IMR-90 (cell line): ENCODE measurements at regions not wholly inside any gene's neighbourhood (a gene's known extent, or its start where the extent isn't known, plus 50 kb on each side); places are given as distances from the start of the nearest gene placed in this dataset.

ENCODE experiments used
- ATAC-seq: fragments of 200-7000 bp; cut with Tn5 transposase; 2 replicates; pipeline ENCODE4 v1.9.1; 2020; ENCODE audit warnings: low read depth, mild to moderate bottlenecking, moderate library complexity
- BruUV-seq: library from RNA; stranded (reverse); fragments of 400-500 nt; replicated peaks from 2 replicates; lab custom pipeline; 2021; lab: Mats Ljungman, UMichigan
- CTCF ChIA-PET: fragments of 300-600 bp; formaldehyde crosslinking; extraction: SDS; loops from one replicate; lab custom pipeline; 2021; ENCODE audit warnings: antibody characterized with exemption; lab: Yijun Ruan, JAX
- POLR2A ChIA-PET: fragments of 300-600 bp; sonication (Branson Sonifier 250); formaldehyde crosslinking; loops from one replicate; lab custom pipeline; 2022; ENCODE audit warnings: antibody characterized with exemption; ENCODE audit not compliant: unreplicated experiment; lab: Charles Lee
- DNase-seq: peaks from one replicate; pipeline ENCODE4 v3.0.0; 2013
- H2AFZ ChIP-seq: replicated peaks from 2 replicates; pipeline ENCODE3; 2013; ENCODE audit warnings: low read length, mild to moderate bottlenecking; ENCODE audit not compliant: poor library complexity
- H2AK5ac ChIP-seq: 2 replicates; pipeline ENCODE4 v1.6.1; 2013; ENCODE audit warnings: low read depth, low read length, inconsistent platforms
- H2AK9ac ChIP-seq: replicated peaks from 2 replicates; pipeline ENCODE3; 2013; ENCODE audit warnings: mild to moderate bottlenecking, low read depth, low read length, moderate library complexity; ENCODE audit not compliant: poor library complexity
- H2BK120ac ChIP-seq: 2 replicates; pipeline ENCODE4 v1.6.1; 2013; ENCODE audit warnings: low read depth, low read length, inconsistent platforms
- H2BK15ac ChIP-seq: 3 replicates; pipeline ENCODE4 v1.6.1; 2013; ENCODE audit warnings: low read depth, low read length, inconsistent platforms
- H2BK20ac ChIP-seq: 2 replicates; pipeline ENCODE4 v1.6.1; 2013; ENCODE audit warnings: low read depth, mild to moderate bottlenecking, inconsistent platforms, low read length, moderate library complexity
- H2BK5ac ChIP-seq: 2 replicates; pipeline ENCODE4 v1.6.1; 2013; ENCODE audit warnings: mild to moderate bottlenecking, low read depth, low read length, inconsistent platforms; ENCODE audit not compliant: poor library complexity, severe bottlenecking
- H3K14ac ChIP-seq: replicated peaks from 2 replicates; pipeline ENCODE4 v1.6.1; 2013; ENCODE audit warnings: low read depth, low read length, inconsistent platforms
- H3K18ac ChIP-seq: 2 replicates; pipeline ENCODE4 v1.6.1; 2013; ENCODE audit warnings: low read depth, low read length, control low read depth
- H3K23ac ChIP-seq: 2 replicates; pipeline ENCODE4 v1.6.1; 2013; ENCODE audit warnings: low read depth, low read length, inconsistent platforms
- H3K27ac ChIP-seq: 2 replicates; pipeline ENCODE4 v1.5.1; 2013; ENCODE audit warnings: mild to moderate bottlenecking, control low read depth, low read length; ENCODE audit not compliant: insufficient read depth
- H3K27me3 ChIP-seq: 2 replicates; pipeline ENCODE4 v1.6.1; 2013; ENCODE audit warnings: low read length; ENCODE audit not compliant: control insufficient read depth, insufficient read depth
- H3K36me3 ChIP-seq: 2 replicates; pipeline ENCODE4 v1.6.1; 2013; ENCODE audit warnings: low read length, mixed read lengths; ENCODE audit not compliant: control insufficient read depth, insufficient read depth
- H3K4ac ChIP-seq: 2 replicates; pipeline ENCODE4 v1.6.1; 2013; ENCODE audit warnings: low read depth, low read length, inconsistent platforms
- H3K4me1 ChIP-seq: 2 replicates; pipeline ENCODE4 v1.6.1; 2013; ENCODE audit warnings: low read length, mixed read lengths; ENCODE audit not compliant: control insufficient read depth, insufficient read depth
- H3K4me2 ChIP-seq: 2 replicates; pipeline ENCODE4 v1.6.1; 2013; ENCODE audit warnings: low read depth, mild to moderate bottlenecking, control low read depth, low read length, moderate library complexity
- H3K4me3 ChIP-seq: 2 replicates; pipeline ENCODE4 v1.5.1; 2013; ENCODE audit warnings: low read depth, mild to moderate bottlenecking, control low read depth, low read length, moderate library complexity; ENCODE audit not compliant: insufficient read depth
- H3K56ac ChIP-seq: 2 replicates; pipeline ENCODE4 v1.6.1; 2013; ENCODE audit warnings: low read length, inconsistent platforms; ENCODE audit not compliant: insufficient read depth; ENCODE audit errors: extremely low read depth
- H3K79me1 ChIP-seq, 2 experiments: 2 replicates each; pipeline ENCODE4 v1.6.1; 2013; ENCODE audit warnings: low read length in 2 of 2, inconsistent platforms in 1 of 2, low read depth in 1 of 2
- H3K9ac ChIP-seq: 2 replicates; pipeline ENCODE4 v1.6.1; 2013; ENCODE audit warnings: low read depth, low read length, control low read depth
- H3K9me1 ChIP-seq: 2 replicates; pipeline ENCODE4 v1.6.1; 2013; ENCODE audit warnings: low read length, inconsistent platforms; ENCODE audit not compliant: insufficient read depth
- H3K9me3 ChIP-seq: 2 replicates; pipeline ENCODE4 v1.6.1; 2013; ENCODE audit warnings: low read length; ENCODE audit not compliant: control insufficient read depth, insufficient read depth
- H4K20me1 ChIP-seq: 2 replicates; pipeline ENCODE4 v1.6.1; 2013; ENCODE audit warnings: low read length, inconsistent platforms; ENCODE audit not compliant: insufficient read depth
- H4K5ac ChIP-seq: 2 replicates; pipeline ENCODE4 v1.6.1; 2013; ENCODE audit warnings: mild to moderate bottlenecking, low read depth, low read length, control low read depth
- H4K8ac ChIP-seq, 2 experiments: 2 replicates each; pipeline ENCODE4 v1.6.1; 2013; ENCODE audit warnings: low read depth in 2 of 2, low read length in 2 of 2, control low read depth in 1 of 2, inconsistent platforms in 1 of 2
- H4K91ac ChIP-seq: 2 replicates; pipeline ENCODE4 v1.6.1; 2013; ENCODE audit warnings: low read depth, low read length, inconsistent platforms; ENCODE audit not compliant: insufficient read depth
- CHD1 ChIP-seq: IDR thresholded peaks from 2 replicates; pipeline ENCODE4 v1.6.1; 2012; ENCODE audit warnings: low read depth, low read length, improper control_type of control experiment
- CTCF ChIP-seq: conservative IDR thresholded peaks from 2 replicates; pipeline ENCODE4 v1.5.1; 2012; ENCODE audit warnings: mild to moderate bottlenecking, low read depth, low read length, improper control_type of control experiment
- MAFK ChIP-seq: IDR thresholded peaks from 2 replicates; pipeline ENCODE4 v1.6.1; 2012; ENCODE audit warnings: low read depth, low read length, improper control_type of control experiment
- MXI1 ChIP-seq: IDR thresholded peaks from 2 replicates; pipeline ENCODE4 v1.6.1; 2012; ENCODE audit warnings: low read depth, mild to moderate bottlenecking, low read length, moderate library complexity, borderline replicate concordance
- NFE2L2 ChIP-seq: fragments of 150-350 bp; IDR thresholded peaks from 2 replicates; pipeline ENCODE4 v1.6.1; 2016; ENCODE audit warnings: low read depth, mild to moderate bottlenecking, low read length
- USF2 ChIP-seq: fragments of 150-350 bp; IDR thresholded peaks from 2 replicates; pipeline ENCODE4 v1.6.1; 2017; ENCODE audit warnings: mild to moderate bottlenecking, antibody characterized with exemption, low read length, low read depth
- WGBS, 2 experiments: methylation state at CpG; one replicate each; pipeline versions ENCODE4 v1.1.5 to v1.1.7; 2013; ENCODE audit warnings: missing lambda C conversion rate in 2 of 2; ENCODE audit not compliant: insufficient read length in 1 of 2; ENCODE audit errors: extremely low coverage in 2 of 2; 5-methylcytosine and 5-hydroxymethylcytosine counted together
- dilution Hi-C: fragments of 300-500 bp; cut with HindIII; formaldehyde crosslinking; loops from one replicate; pipeline ENCODE4 v1.14.3; 2018; ENCODE audit warnings: low sequenced_read_pairs; ENCODE audit not compliant: unreplicated experiment
- in situ Hi-C: fragments of 300-500 bp; cut with MboI; formaldehyde crosslinking; loops from 3 replicates; pipeline ENCODE4 v1.14.3; 2019; ENCODE audit warnings: low sequenced_read_pairs, inconsistent platforms, mixed read lengths
- intact Hi-C: fragments of 100-400 bp; cut with micrococcal nuclease; formaldehyde crosslinking; loops from 2 replicates; pipeline ENCODE4 v1.10.0; 2022

GRCh38 chr15:62756995-62757360 lies 285.6 kb upstream of the TPM1 start:
- H3K27ac ChIP-seq, result no peak overlapping the region
- no peak overlapping the region for H4K91ac ChIP-seq
- 0 out of 2 replicates have a peak, but pooled peaks cover under 1% of the 10 kb centered on the region for H3K9me1 ChIP-seq
- ATAC-seq (no peak), DNase-seq (no peak)
- H3K36me3 ChIP-seq, result peaks cover 12% of the 10 kb centered on the region
- BruUV-seq, result no TSS peak
- in situ Hi-C loops (no loop called here), dilution Hi-C loops (no loop called here), intact Hi-C loops (no loop called here)
- ChIA-PET CTCF (interaction anchor here (1.5 to 3.5 kb wide), 2 partner anchors 9 to 15 kb away, joined by 3 to 18 read pairs; no protein-coding TSS in a partner anchor), POLR2A (no interaction called here)
- H2BK5ac ChIP-seq, result no peak overlapping the region
- no peak overlapping the region for H3K9ac ChIP-seq
- H2BK20ac ChIP-seq, result no peak overlapping the region
- H3K56ac ChIP-seq, result no peak overlapping the region
- H3K18ac ChIP-seq, result no peak overlapping the region
- H3K4ac ChIP-seq, result no peak overlapping the region
- TF ChIP-seq USF2, result no peak
- no peak for TF ChIP-seq MXI1
- no peak for TF ChIP-seq CHD1
- TF ChIP-seq NFE2L2, result no peak
- no peak for TF ChIP-seq CTCF
- no peak for TF ChIP-seq MAFK
- H4K20me1 ChIP-seq, result peaks cover 13% of the 10 kb centered on the region; the same call in 1 of the 2 replicates
- no peaks in the 10 kb centered on the region for H3K79me1 ChIP-seq
- no peak overlapping the region for H2AFZ ChIP-seq
- H4K5ac ChIP-seq, result no peak overlapping the region
- H3K4me3 ChIP-seq, result no peak overlapping the region
- no peaks in the 10 kb centered on the region for H3K9me3 ChIP-seq
- H3K23ac ChIP-seq, result no peak overlapping the region
- no peak overlapping the region for H3K4me2 ChIP-seq
- H2AK5ac ChIP-seq, result no peak overlapping the region
- peaks cover 12% of the 10 kb centered on the region for H3K4me1 ChIP-seq
- 100% methylated on average over 1 of the region's 1 CpG; no CpG with 5 or more reads in 1 of the 2 experiments for whole genome bisulfite sequencing, 2 experiments
- H2BK120ac ChIP-seq, result no peak overlapping the region
- no peak overlapping the region for H4K8ac ChIP-seq
- H3K27me3 ChIP-seq, result no peaks in the 10 kb centered on the region
- H2BK15ac ChIP-seq, result no peak overlapping the region; the same call in 2 of the 3 replicates
- no peak overlapping the region for H3K14ac ChIP-seq
- no peak overlapping the region for H2AK9ac ChIP-seq
